Suprapubic skin (tissue), 4 donors: ENCODE measurements at regions not wholly inside any gene's neighbourhood (a gene's known extent, or its start where the extent isn't known, plus 50 kb on each side); places are given as distances from the start of the nearest gene placed in this dataset.

ENCODE experiments used
- CTCF ChIP-seq, 2 donors: fragments of 200-600 bp in 1 of 2; fragments of 450-650 bp in 1 of 2; sonication (generic) in 1 of 2; IDR thresholded peaks; one replicate each; pipeline ENCODE4 v1.5.1; 2016 to 2019; ENCODE audit warnings: antibody characterized with exemption in 2 of 2, mild to moderate bottlenecking in 1 of 2, moderate library complexity in 1 of 2
- POLR2A ChIP-seq, 2 donors: fragments of 450-650 bp; IDR thresholded peaks; one replicate each; pipeline ENCODE4 v1.6.1; 2017; ENCODE audit warnings: antibody characterized with exemption in 2 of 2, mild to moderate bottlenecking in 2 of 2, moderate library complexity in 2 of 2
- POLR2AphosphoS5 ChIP-seq, 3 donors: sonication (generic); formaldehyde crosslinking; IDR thresholded peaks; one replicate each; pipeline ENCODE4 v1.6.1; 2017; ENCODE audit warnings: antibody characterized with exemption in 3 of 3

DNA sequence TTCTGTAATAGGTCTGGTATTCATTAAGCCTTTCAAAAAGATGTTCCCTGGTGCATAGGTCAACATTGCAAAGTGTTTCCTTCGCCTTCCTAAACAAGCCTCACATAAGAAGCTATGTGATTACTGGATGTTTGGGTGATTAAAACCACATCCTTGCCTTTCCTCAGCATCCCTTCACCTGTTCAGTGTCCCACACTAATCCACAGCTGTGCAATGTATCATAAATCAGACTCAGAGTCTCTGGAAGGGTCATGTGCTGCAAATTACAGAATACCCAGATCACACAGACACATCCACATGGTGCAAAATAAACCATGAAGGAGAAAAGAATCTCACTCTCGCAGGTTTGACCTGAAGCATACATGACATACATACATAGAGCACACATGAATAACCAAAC lies 164.7 kb upstream of the NSMCE3 start:
- no peak for TF ChIP-seq CTCF (IDR thresholded peaks at IDR 0.05)
- TF ChIP-seq POLR2AphosphoS5 (IDR thresholded peaks at IDR 0.05): no peak
- TF ChIP-seq POLR2A (IDR thresholded peaks at IDR 0.05): no peak
